SK-N-SH (cell line): ENCODE measurements at regions not wholly inside any gene's neighbourhood (a gene's known extent, or its start where the extent isn't known, plus 50 kb on each side); places are given as distances from the start of the nearest gene placed in this dataset.

ENCODE experiments used
- CTCF ChIP-seq: fragments of 200-600 bp; sonication (generic); IDR thresholded peaks from 2 replicates; pipeline ENCODE4 v1.6.1; 2017; ENCODE audit warnings: antibody characterized with exemption, mild to moderate bottlenecking, moderate library complexity
- ELF1 ChIP-seq: IDR thresholded peaks from 2 replicates; pipeline ENCODE4 v1.4.0; 2012
- EZH2phosphoT487 ChIP-seq: fragments of 200-600 bp; sonication (generic); IDR thresholded peaks from 2 replicates; pipeline ENCODE4 v1.6.1; 2017; ENCODE audit warnings: low read depth, mixed run types, mild to moderate bottlenecking, antibody characterized with exemption, moderate library complexity, borderline replicate concordance
- JUND ChIP-seq: IDR thresholded peaks from 2 replicates; pipeline ENCODE4 v1.4.0; 2012
- MAX ChIP-seq: IDR thresholded peaks from 2 replicates; pipeline ENCODE4 v1.4.0; 2012; ENCODE audit warnings: low read depth
- MEF2A ChIP-seq: IDR thresholded peaks from 2 replicates; pipeline ENCODE4 v1.4.0; 2012; ENCODE audit warnings: low read depth, borderline replicate concordance
- POLR2AphosphoS5 ChIP-seq: IDR thresholded peaks from 2 replicates; pipeline ENCODE4 v1.6.1; 2012; ENCODE audit warnings: low read depth, low read length
- REST ChIP-seq: IDR thresholded peaks from 2 replicates; pipeline ENCODE4 v1.6.1; 2012; ENCODE audit warnings: mild to moderate bottlenecking, low read depth, low read length, moderate library complexity
- SIN3A ChIP-seq: IDR thresholded peaks from 2 replicates; pipeline ENCODE4 v1.6.1; 2012; ENCODE audit warnings: low read depth, mild to moderate bottlenecking, low read length, moderate library complexity, borderline replicate concordance
- SMC3 ChIP-seq: IDR thresholded peaks from 2 replicates; pipeline ENCODE4 v1.6.1; 2012; ENCODE audit warnings: low read depth, low read length, improper control_type of control experiment
- TCF12 ChIP-seq: IDR thresholded peaks from 2 replicates; pipeline ENCODE4 v1.4.0; 2012

GRCh38 chr14:95442633-95443021 lies 73.8 kb downstream of the SYNE3 start:
- peak; percentile 87 for TF ChIP-seq CTCF
- no peak for TF ChIP-seq SIN3A
- no peak for TF ChIP-seq TCF12
- TF ChIP-seq REST: no peak
- no peak for TF ChIP-seq MAX
- TF ChIP-seq MEF2A: no peak
- TF ChIP-seq JUND: no peak
- TF ChIP-seq EZH2phosphoT487: no peak
- TF ChIP-seq ELF1: no peak
- TF ChIP-seq POLR2AphosphoS5: no peak
- TF ChIP-seq SMC3: peak; percentile 88
